ENCODE measurements at regions not wholly inside any gene's neighbourhood (a gene's known extent, or its start where the extent isn't known, plus 50 kb on each side); places are given as distances from the start of the nearest gene placed in this dataset.

DNA sequence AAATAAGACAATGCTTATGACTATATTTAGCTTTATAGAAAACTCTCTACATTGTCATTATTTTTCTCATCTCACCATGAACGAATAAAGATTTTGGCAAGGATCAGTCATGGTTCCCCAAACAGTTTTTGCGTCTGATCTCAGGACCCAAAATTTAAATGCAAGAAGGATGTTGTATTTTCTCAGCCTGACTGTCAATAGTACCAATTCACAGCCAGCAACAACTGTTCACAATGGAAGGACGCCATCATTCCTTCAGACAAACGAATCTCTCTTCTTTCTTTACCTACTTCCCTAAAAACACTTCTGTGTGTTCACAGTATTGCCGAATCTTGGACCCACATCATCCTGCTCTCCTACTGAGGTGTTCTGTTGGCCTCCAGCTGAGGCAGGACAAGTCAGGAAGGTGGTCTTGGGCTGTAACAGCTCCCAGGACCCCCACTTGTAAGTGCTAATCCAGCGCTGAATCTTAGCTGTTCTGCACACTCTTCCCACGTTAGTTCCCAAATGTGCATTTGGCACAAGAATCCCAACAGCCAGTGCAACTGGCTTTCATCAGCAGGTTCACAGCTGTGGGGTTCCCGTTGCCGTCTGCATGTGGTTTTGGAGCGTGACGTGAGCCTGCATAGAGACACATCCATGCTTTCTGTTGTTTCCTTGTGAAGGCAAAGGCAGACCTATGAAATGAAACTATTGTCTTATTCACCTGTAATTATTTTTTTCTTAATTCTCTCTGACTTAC, 600.0 kb downstream of the QKI start:
- no peak overlapping the region for H3K4me3 ChIP-seq
- TF ChIP-seq, protein P1, sequence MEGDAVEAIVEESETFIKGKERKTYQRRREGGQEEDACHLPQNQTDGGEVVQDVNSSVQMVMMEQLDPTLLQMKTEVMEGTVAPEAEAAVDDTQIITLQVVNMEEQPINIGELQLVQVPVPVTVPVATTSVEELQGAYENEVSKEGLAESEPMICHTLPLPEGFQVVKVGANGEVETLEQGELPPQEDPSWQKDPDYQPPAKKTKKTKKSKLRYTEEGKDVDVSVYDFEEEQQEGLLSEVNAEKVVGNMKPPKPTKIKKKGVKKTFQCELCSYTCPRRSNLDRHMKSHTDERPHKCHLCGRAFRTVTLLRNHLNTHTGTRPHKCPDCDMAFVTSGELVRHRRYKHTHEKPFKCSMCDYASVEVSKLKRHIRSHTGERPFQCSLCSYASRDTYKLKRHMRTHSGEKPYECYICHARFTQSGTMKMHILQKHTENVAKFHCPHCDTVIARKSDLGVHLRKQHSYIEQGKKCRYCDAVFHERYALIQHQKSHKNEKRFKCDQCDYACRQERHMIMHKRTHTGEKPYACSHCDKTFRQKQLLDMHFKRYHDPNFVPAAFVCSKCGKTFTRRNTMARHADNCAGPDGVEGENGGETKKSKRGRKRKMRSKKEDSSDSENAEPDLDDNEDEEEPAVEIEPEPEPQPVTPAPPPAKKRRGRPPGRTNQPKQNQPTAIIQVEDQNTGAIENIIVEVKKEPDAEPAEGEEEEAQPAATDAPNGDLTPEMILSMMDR (IDR thresholded peaks at IDR 0.05; ENCODE audit: poor library complexity), result no peak
- TF ChIP-seq EZH2 (IDR thresholded peaks at IDR 0.05; ENCODE audit: borderline replicate concordance) (no peak), EZH2phosphoT487 (IDR thresholded peaks at IDR 0.05; ENCODE audit: low read depth, severe bottlenecking, unreplicated experiment) (no peak)
- H4K20me1 ChIP-seq (ENCODE audit: insufficient read depth, poor library complexity, severe bottlenecking), result no peaks in the 10 kb centered on the region
- WGBS (ENCODE audit: low lambda C conversion rate, missing lambda C conversion rate), result 87% methylated on average over 11 of the region's 11 CpGs
- DNase-seq (ENCODE audit: low spot score), result no peak
- H3K4me2 ChIP-seq, result no peak overlapping the region
- no peaks in the 10 kb centered on the region for H3K9me2 ChIP-seq (replicated peaks; ENCODE audit: insufficient read depth)
- no peak overlapping the region for H3K27ac ChIP-seq
- H3K36me3 ChIP-seq (replicated peaks; ENCODE audit: insufficient read depth, low read depth), result no peaks in the 10 kb centered on the region
- H2AFZ ChIP-seq, result no peak overlapping the region
- H3K9me3 ChIP-seq (ENCODE audit: low read depth), result no peaks in the 10 kb centered on the region
- H3K27me3 ChIP-seq, result no peaks in the 10 kb centered on the region
- H3K79me2 ChIP-seq, result no peaks in the 10 kb centered on the region
- no peaks in the 10 kb centered on the region for H3K4me1 ChIP-seq (ENCODE audit: insufficient read depth)

DNA sequence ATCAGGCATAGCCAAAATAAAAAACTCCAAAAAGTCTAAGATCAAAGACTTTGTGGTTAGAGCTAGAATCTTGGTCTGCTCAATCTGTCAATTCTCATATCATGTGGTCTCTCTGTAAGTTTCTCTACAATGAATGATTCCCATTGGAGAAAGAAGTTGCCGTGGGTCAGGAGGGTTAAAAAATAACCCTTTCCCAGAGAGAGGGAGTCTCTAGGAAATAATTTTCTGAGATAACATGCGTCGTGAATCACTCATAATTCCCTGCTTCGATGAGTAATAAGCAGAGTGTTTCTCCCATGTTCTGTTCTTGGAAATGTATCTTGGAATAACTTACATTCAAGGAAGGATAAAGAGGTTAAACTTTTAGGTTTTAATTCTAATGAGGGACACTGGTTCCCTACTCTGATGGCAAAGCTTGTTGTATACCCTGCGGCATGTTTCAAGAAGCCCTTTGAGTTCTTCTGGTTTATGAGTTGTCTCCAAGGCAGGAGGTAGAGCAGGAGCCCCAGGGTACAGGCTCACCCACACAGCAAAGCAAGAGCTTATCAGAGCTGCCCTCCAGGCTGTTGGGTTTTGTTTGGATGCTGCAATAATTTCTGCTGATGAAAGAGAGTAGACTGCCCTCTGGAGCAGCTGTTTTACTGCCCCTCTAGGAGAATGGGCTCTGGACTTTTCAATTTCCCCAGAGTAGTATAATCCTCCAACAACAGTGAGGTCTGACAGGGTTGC, 599.1 kb downstream of the QKI start:
- Histone ChIP-seq H3K9me2 (replicated peaks; ENCODE audit: insufficient read depth) (no peaks in the 10 kb centered on the region), H3K9me3 (ENCODE audit: low read depth) (no peaks in the 10 kb centered on the region), H3K27ac (no peak overlapping the region), H3K27me3 (no peaks in the 10 kb centered on the region), H3K79me2 (no peaks in the 10 kb centered on the region), H2AFZ (no peak overlapping the region), H3K4me3 (no peak overlapping the region), H3K36me3 (replicated peaks; ENCODE audit: insufficient read depth, low read depth) (no peaks in the 10 kb centered on the region), H3K4me1 (ENCODE audit: insufficient read depth) (no peaks in the 10 kb centered on the region), H3K4me2 (no peak overlapping the region), H4K20me1 (ENCODE audit: insufficient read depth, poor library complexity, severe bottlenecking) (no peaks in the 10 kb centered on the region)
- peak; percentile 23 for DNase-seq (ENCODE audit: low spot score)
- 71% methylated on average over 5 of the region's 5 CpGs for WGBS (ENCODE audit: low lambda C conversion rate, missing lambda C conversion rate)
- TF ChIP-seq, protein P1 (IDR thresholded peaks at IDR 0.05; ENCODE audit: poor library complexity), result no peak
- TF ChIP-seq EZH2phosphoT487 (IDR thresholded peaks at IDR 0.05; ENCODE audit: low read depth, severe bottlenecking, unreplicated experiment), result no peak
- TF ChIP-seq EZH2 (IDR thresholded peaks at IDR 0.05; ENCODE audit: borderline replicate concordance), result no peak

DNA sequence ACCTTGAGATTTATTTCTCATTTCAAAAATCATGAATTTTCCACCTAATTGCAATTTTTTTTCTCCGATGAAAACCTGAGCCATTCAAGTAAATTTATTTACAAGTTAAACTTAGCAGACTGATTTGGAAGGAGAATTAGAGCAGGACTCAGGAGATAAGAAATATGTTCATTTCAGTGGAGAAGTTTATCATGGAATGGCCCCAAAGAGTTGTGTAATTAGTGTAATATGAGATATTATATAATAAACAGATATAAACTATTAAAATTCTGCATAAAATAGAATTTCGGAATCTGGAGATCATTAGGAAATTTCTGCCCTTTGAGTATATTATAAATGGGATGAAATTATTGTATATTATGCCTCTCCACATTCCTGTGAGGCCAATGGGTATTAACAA, 596.8 kb downstream of the QKI start:
- Histone ChIP-seq H3K4me3 (no peak overlapping the region), H2AFZ (no peak overlapping the region), H3K4me2 (no peak overlapping the region), H3K27ac (no peak overlapping the region), H3K27me3 (no peaks in the 10 kb centered on the region), H3K79me2 (no peaks in the 10 kb centered on the region), H3K4me1 (ENCODE audit: insufficient read depth) (no peaks in the 10 kb centered on the region), H3K9me2 (replicated peaks; ENCODE audit: insufficient read depth) (no peaks in the 10 kb centered on the region), H4K20me1 (ENCODE audit: insufficient read depth, poor library complexity, severe bottlenecking) (no peaks in the 10 kb centered on the region), H3K36me3 (replicated peaks; ENCODE audit: insufficient read depth, low read depth) (no peaks in the 10 kb centered on the region), H3K9me3 (ENCODE audit: low read depth) (no peaks in the 10 kb centered on the region)
- DNase-seq (ENCODE audit: low spot score), result no peak
- TF ChIP-seq, protein P1 (IDR thresholded peaks at IDR 0.05; ENCODE audit: poor library complexity), result no peak
- TF ChIP-seq EZH2phosphoT487 (IDR thresholded peaks at IDR 0.05; ENCODE audit: low read depth, severe bottlenecking, unreplicated experiment) (no peak), EZH2 (IDR thresholded peaks at IDR 0.05; ENCODE audit: borderline replicate concordance) (no peak)
- WGBS (ENCODE audit: low lambda C conversion rate, missing lambda C conversion rate), result 93% methylated on average over 2 of the region's 2 CpGs
